Mammary epithelial cell (primary cell): ENCODE measurements at regions not wholly inside any gene's neighbourhood (a gene's known extent, or its start where the extent isn't known, plus 50 kb on each side); places are given as distances from the start of the nearest gene placed in this dataset.

Source experiments
- CTCF ChIP-seq, 2 donors: IDR thresholded peaks in 1 of 2; conservative IDR thresholded peaks in 1 of 2; 2 replicates each; pipeline ENCODE4 v1.5.1; 2011 to 2012; ENCODE audit warnings: inconsistent platforms in 2 of 2, low read length in 2 of 2, mild to moderate bottlenecking in 2 of 2, control low read depth in 1 of 2, low read depth in 1 of 2; ENCODE audit not compliant: insufficient read depth in 1 of 2; ENCODE audit errors: extremely low read depth in 1 of 2
- EZH2 ChIP-seq: IDR thresholded peaks from 2 replicates; pipeline ENCODE4 v1.6.1; 2012; ENCODE audit warnings: low read length, inconsistent platforms, borderline replicate concordance

GRCh38 chr2:51790854-51791253, 758.9 kb upstream of the NRXN1 start:
- TF ChIP-seq CTCF (conservative IDR thresholded peaks at IDR 0.05 in 1 of 2, IDR thresholded peaks at IDR 0.05 in 1 of 2; ENCODE audit: extremely low read depth in 1 of 2, insufficient read depth in 1 of 2, low read depth in 1 of 2, low read length in 2 of 2): no peak
- no peak for TF ChIP-seq EZH2
